GM23338 (cell line): ENCODE measurements at regions not wholly inside any gene's neighbourhood (a gene's known extent, or its start where the extent isn't known, plus 50 kb on each side); places are given as distances from the start of the nearest gene placed in this dataset.

Experiments used
- ATAC-seq: fragments of 200-7000 bp; cut with Tn5 transposase; 3 replicates; pipeline ENCODE4 v1.9.1; 2020
- DNase-seq: peaks from one replicate; pipeline ENCODE4 v3.0.0-alpha.2; 2015; ENCODE audit warnings: low spot score
- H2AFZ ChIP-seq: fragments of 200-600 bp; sonication (generic); 2 replicates; pipeline ENCODE4 v1.8.0; 2016; ENCODE audit warnings: antibody characterized with exemption, mild to moderate bottlenecking, moderate library complexity
- H3F3A ChIP-seq: fragments of 200-600 bp; sonication (generic); replicated peaks from 2 replicates; pipeline ENCODE4 v1.8.0; 2017; ENCODE audit warnings: antibody characterized with exemption, mixed run types, low read depth
- H3K27ac ChIP-seq: fragments of 200-600 bp; sonication (generic); 2 replicates; pipeline ENCODE4 v1.6.1; 2016; ENCODE audit warnings: low read depth
- H3K27me3 ChIP-seq: fragments of 200-600 bp; sonication (generic); 2 replicates; pipeline ENCODE4 v1.8.0; 2016; ENCODE audit warnings: mild to moderate bottlenecking, mixed run types, moderate library complexity; ENCODE audit not compliant: insufficient read depth
- H3K36me3 ChIP-seq: fragments of 200-600 bp; sonication (generic); 2 replicates; pipeline ENCODE4 v1.8.0; 2016; ENCODE audit warnings: mild to moderate bottlenecking; ENCODE audit not compliant: insufficient read depth
- H3K4me1 ChIP-seq: fragments of 200-600 bp; sonication (generic); 2 replicates; pipeline ENCODE4 v1.8.0; 2016; ENCODE audit warnings: mild to moderate bottlenecking, moderate library complexity; ENCODE audit not compliant: insufficient read depth
- H3K4me2 ChIP-seq: fragments of 200-600 bp; sonication (generic); 2 replicates; pipeline ENCODE4 v1.7.1; 2017; ENCODE audit warnings: mixed run types
- H3K4me3 ChIP-seq: fragments of 200-600 bp; sonication (generic); 2 replicates; pipeline ENCODE4 v1.6.1; 2016; ENCODE audit warnings: mixed run types
- H3K79me2 ChIP-seq: fragments of 200-600 bp; sonication (generic); replicated peaks from 2 replicates; pipeline ENCODE4 v1.8.0; 2017; ENCODE audit warnings: mild to moderate bottlenecking; ENCODE audit not compliant: insufficient read depth
- H3K9me2 ChIP-seq: fragments of 200-600 bp; sonication (generic); 2 replicates; pipeline ENCODE4 v1.8.0; 2017; ENCODE audit not compliant: insufficient read depth
- H4K20me1 ChIP-seq: fragments of 200-600 bp; sonication (generic); replicated peaks from 2 replicates; pipeline ENCODE4 v1.8.0; 2017; ENCODE audit warnings: mild to moderate bottlenecking; ENCODE audit not compliant: insufficient read depth
- H3K27ac Mint-ChIP-seq: 2 replicates; pipeline ENCODE4 v1.8.0; 2020; ENCODE audit warnings: inconsistent platforms, mild to moderate bottlenecking, moderate library complexity, mixed read lengths
- H3K27me3 Mint-ChIP-seq: 3 replicates; pipeline ENCODE4 v1.8.0; 2022; ENCODE audit warnings: low read depth, mild to moderate bottlenecking, moderate library complexity, mixed read lengths, inconsistent platforms; ENCODE audit not compliant: insufficient read depth, poor library complexity
- H3K36me3 Mint-ChIP-seq: 3 replicates; pipeline ENCODE4 v1.8.0; 2021; ENCODE audit warnings: low read depth, mild to moderate bottlenecking, inconsistent platforms, moderate library complexity, mixed read lengths
- H3K4me1 Mint-ChIP-seq: 3 replicates; pipeline ENCODE4 v1.8.0; 2020; ENCODE audit warnings: mild to moderate bottlenecking, inconsistent platforms, mixed read lengths
- H3K4me3 Mint-ChIP-seq: 3 replicates; pipeline ENCODE4 v1.8.0; 2021; ENCODE audit warnings: moderate library complexity, mild to moderate bottlenecking, inconsistent platforms, mixed read lengths
- H3K9me3 Mint-ChIP-seq: 3 replicates; pipeline ENCODE4 v1.8.0; 2020; ENCODE audit warnings: moderate library complexity, mild to moderate bottlenecking, inconsistent platforms, mixed read lengths
- CREB1 ChIP-seq: fragments of 250-450 bp; sonication (Bioruptor Pico); IDR thresholded peaks from 2 replicates; pipeline ENCODE4 v1.5.0; 2020; ENCODE audit warnings: low read depth, mild to moderate bottlenecking, moderate library complexity
- EZH2 ChIP-seq: fragments of 200-600 bp; sonication (generic); IDR thresholded peaks from one replicate; pipeline ENCODE4 v1.8.0; 2017; ENCODE audit warnings: antibody characterized with exemption, mild to moderate bottlenecking, low read depth; ENCODE audit not compliant: unreplicated experiment
- EZH2phosphoT487 ChIP-seq: fragments of 200-600 bp; sonication (generic); IDR thresholded peaks from one replicate; pipeline ENCODE4 v1.8.1; 2018; ENCODE audit warnings: antibody characterized with exemption; ENCODE audit not compliant: unreplicated experiment
- JUNB ChIP-seq: IDR thresholded peaks from one replicate; pipeline ENCODE4 v1.6.1; 2016; ENCODE audit warnings: antibody characterized with exemption; ENCODE audit not compliant: unreplicated experiment
- NANOG ChIP-seq: IDR thresholded peaks from 2 replicates; pipeline ENCODE4 v1.6.1; 2016; ENCODE audit warnings: antibody characterized with exemption, borderline replicate concordance
- POLR2AphosphoS5 ChIP-seq: IDR thresholded peaks from 2 replicates; pipeline ENCODE4 v1.6.1; 2016; ENCODE audit warnings: antibody characterized with exemption, low read depth
- STAT1 ChIP-seq: IDR thresholded peaks from one replicate; pipeline ENCODE4 v1.6.1; 2016; ENCODE audit warnings: antibody characterized with exemption; ENCODE audit not compliant: unreplicated experiment
- ZNF114 ChIP-seq: fragments of 250-450 bp; sonication (Bioruptor Pico); IDR thresholded peaks from 2 replicates; pipeline ENCODE4 v1.5.0; 2020; ENCODE audit warnings: mild to moderate bottlenecking, moderate library complexity
- ZNF331 ChIP-seq: fragments of 250-450 bp; sonication (Bioruptor Pico); IDR thresholded peaks from 2 replicates; pipeline ENCODE4 v1.5.0; 2020; ENCODE audit warnings: low read depth, mild to moderate bottlenecking, moderate library complexity
- TF ChIP-seq, protein P1 (sequence below): fragments of 250-450 bp; sonication (Bioruptor Pico); IDR thresholded peaks from 2 replicates; pipeline ENCODE4 v1.5.0; 2020; ENCODE audit warnings: mild to moderate bottlenecking, moderate library complexity
- TF ChIP-seq, protein P2 (sequence below), 2 experiments: fragments of 200-600 bp in 1 of 2; sonication (generic) in 1 of 2; conservative IDR thresholded peaks; 2 replicates each; pipeline versions ENCODE4 v1.5.1 to v1.6.1; 2016 to 2017; ENCODE audit warnings: antibody characterized with exemption in 2 of 2, low read depth in 2 of 2, mild to moderate bottlenecking in 2 of 2, moderate library complexity in 1 of 2
- TF ChIP-seq, protein P3 (sequence below): IDR thresholded peaks from one replicate; pipeline ENCODE4 v1.6.1; 2018; ENCODE audit warnings: antibody characterized with exemption; ENCODE audit not compliant: unreplicated experiment
- TF ChIP-seq, protein P4 (sequence below): IDR thresholded peaks from 2 replicates; pipeline ENCODE4 v1.6.1; 2016; ENCODE audit warnings: antibody characterized with exemption

DNA sequence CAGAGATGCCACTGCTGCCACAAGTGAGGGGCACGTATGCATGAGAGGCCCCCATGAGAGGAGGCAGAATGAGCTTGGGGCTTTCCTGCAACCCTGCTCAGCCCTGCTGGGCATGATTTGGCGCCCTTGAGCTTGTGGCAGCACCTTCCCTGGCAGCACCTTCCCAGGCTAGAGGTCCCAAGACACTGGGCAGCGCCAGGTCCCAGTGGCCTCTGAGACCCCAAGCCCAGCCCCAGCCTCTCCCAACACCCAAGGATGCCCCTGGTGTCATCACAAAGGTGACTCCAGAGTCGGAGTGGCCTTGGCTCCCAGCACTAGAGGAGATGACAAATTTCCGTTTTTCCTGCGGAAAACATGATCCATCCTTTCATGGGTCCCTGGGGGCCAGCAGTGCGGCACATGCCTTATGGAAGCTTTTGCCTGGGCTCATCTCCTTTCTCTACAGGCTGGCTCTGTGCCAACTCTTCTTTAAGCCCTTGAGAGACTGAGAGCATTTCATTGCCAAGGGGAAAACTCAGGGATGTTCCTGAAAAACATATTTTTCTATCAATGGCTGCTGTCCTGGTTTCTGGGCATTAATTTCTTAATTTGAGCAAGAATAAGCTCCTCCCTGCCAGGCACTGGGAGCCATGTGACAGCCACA lies 77.1 kb upstream of the ADAMTS2 start:
- Mint-ChIP-seq H3K36me3 (no peaks in the 10 kb centered on the region), H3K4me3 (no peak overlapping the region), H3K9me3 (no peaks in the 10 kb centered on the region; the same call in 2 of the 3 replicates), H3K27ac (no peak overlapping the region), H3K4me1 (peaks cover 9% of the 10 kb centered on the region), H3K27me3 (peaks cover 3% of the 10 kb centered on the region)
- no peak overlapping the region for H3K27ac ChIP-seq
- H3F3A ChIP-seq, result no peaks in the 10 kb centered on the region
- DNase-seq (no peak), ATAC-seq (no peak)
- H3K9me2 ChIP-seq, result no peaks in the 10 kb centered on the region
- H3K27me3 ChIP-seq, result no peaks in the 10 kb centered on the region
- H3K4me3 ChIP-seq, result no peak overlapping the region
- H4K20me1 ChIP-seq, result no peaks in the 10 kb centered on the region
- H3K4me1 ChIP-seq, result no peaks in the 10 kb centered on the region
- TF ChIP-seq POLR2AphosphoS5 (no peak), NANOG (no peak), STAT1 (no peak), EZH2phosphoT487 (no peak), ZNF114 (no peak), CREB1 (CRISPR knock-in tag) (no peak), EZH2 (no peak), ZNF331 (CRISPR knock-in tag) (no peak), JUNB (no peak)
- TF ChIP-seq, protein P1, sequence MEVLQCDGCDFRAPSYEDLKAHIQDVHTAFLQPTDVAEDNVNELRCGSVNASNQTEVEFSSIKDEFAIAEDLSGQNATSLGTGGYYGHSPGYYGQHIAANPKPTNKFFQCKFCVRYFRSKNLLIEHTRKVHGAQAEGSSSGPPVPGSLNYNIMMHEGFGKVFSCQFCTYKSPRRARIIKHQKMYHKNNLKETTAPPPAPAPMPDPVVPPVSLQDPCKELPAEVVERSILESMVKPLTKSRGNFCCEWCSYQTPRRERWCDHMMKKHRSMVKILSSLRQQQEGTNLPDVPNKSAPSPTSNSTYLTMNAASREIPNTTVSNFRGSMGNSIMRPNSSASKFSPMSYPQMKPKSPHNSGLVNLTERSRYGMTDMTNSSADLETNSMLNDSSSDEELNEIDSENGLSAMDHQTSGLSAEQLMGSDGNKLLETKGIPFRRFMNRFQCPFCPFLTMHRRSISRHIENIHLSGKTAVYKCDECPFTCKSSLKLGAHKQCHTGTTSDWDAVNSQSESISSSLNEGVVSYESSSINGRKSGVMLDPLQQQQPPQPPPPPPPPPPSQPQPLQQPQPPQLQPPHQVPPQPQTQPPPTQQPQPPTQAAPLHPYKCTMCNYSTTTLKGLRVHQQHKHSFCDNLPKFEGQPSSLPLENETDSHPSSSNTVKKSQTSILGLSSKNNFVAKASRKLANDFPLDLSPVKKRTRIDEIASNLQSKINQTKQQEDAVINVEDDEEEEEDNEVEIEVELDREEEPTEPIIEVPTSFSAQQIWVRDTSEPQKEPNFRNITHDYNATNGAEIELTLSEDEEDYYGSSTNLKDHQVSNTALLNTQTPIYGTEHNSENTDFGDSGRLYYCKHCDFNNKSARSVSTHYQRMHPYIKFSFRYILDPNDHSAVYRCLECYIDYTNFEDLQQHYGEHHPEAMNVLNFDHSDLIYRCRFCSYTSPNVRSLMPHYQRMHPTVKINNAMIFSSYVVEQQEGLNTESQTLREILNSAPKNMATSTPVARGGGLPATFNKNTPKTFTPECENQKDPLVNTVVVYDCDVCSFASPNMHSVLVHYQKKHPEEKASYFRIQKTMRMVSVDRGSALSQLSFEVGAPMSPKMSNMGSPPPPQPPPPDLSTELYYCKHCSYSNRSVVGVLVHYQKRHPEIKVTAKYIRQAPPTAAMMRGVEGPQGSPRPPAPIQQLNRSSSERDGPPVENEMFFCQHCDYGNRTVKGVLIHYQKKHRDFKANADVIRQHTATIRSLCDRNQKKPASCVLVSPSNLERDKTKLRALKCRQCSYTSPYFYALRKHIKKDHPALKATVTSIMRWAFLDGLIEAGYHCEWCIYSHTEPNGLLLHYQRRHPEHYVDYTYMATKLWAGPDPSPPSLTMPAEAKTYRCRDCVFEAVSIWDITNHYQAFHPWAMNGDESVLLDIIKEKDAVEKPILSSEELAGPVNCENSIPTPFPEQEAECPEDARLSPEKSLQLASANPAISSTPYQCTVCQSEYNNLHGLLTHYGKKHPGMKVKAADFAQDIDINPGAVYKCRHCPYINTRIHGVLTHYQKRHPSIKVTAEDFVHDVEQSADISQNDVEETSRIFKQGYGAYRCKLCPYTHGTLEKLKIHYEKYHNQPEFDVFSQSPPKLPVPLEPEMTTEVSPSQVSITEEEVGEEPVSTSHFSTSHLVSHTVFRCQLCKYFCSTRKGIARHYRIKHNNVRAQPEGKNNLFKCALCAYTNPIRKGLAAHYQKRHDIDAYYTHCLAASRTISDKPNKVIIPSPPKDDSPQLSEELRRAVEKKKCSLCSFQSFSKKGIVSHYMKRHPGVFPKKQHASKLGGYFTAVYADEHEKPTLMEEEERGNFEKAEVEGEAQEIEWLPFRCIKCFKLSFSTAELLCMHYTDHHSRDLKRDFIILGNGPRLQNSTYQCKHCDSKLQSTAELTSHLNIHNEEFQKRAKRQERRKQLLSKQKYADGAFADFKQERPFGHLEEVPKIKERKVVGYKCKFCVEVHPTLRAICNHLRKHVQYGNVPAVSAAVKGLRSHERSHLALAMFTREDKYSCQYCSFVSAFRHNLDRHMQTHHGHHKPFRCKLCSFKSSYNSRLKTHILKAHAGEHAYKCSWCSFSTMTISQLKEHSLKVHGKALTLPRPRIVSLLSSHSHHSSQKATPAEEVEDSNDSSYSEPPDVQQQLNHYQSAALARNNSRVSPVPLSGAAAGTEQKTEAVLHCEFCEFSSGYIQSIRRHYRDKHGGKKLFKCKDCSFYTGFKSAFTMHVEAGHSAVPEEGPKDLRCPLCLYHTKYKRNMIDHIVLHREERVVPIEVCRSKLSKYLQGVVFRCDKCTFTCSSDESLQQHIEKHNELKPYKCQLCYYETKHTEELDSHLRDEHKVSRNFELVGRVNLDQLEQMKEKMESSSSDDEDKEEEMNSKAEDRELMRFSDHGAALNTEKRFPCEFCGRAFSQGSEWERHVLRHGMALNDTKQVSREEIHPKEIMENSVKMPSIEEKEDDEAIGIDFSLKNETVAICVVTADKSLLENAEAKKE (CRISPR knock-in tag), result no peak
- TF ChIP-seq, protein P2, sequence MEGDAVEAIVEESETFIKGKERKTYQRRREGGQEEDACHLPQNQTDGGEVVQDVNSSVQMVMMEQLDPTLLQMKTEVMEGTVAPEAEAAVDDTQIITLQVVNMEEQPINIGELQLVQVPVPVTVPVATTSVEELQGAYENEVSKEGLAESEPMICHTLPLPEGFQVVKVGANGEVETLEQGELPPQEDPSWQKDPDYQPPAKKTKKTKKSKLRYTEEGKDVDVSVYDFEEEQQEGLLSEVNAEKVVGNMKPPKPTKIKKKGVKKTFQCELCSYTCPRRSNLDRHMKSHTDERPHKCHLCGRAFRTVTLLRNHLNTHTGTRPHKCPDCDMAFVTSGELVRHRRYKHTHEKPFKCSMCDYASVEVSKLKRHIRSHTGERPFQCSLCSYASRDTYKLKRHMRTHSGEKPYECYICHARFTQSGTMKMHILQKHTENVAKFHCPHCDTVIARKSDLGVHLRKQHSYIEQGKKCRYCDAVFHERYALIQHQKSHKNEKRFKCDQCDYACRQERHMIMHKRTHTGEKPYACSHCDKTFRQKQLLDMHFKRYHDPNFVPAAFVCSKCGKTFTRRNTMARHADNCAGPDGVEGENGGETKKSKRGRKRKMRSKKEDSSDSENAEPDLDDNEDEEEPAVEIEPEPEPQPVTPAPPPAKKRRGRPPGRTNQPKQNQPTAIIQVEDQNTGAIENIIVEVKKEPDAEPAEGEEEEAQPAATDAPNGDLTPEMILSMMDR (conservative IDR thresholded peaks at IDR 0.05; ENCODE audit: low read depth in 2 of 2), result no peak
- TF ChIP-seq, protein P3, sequence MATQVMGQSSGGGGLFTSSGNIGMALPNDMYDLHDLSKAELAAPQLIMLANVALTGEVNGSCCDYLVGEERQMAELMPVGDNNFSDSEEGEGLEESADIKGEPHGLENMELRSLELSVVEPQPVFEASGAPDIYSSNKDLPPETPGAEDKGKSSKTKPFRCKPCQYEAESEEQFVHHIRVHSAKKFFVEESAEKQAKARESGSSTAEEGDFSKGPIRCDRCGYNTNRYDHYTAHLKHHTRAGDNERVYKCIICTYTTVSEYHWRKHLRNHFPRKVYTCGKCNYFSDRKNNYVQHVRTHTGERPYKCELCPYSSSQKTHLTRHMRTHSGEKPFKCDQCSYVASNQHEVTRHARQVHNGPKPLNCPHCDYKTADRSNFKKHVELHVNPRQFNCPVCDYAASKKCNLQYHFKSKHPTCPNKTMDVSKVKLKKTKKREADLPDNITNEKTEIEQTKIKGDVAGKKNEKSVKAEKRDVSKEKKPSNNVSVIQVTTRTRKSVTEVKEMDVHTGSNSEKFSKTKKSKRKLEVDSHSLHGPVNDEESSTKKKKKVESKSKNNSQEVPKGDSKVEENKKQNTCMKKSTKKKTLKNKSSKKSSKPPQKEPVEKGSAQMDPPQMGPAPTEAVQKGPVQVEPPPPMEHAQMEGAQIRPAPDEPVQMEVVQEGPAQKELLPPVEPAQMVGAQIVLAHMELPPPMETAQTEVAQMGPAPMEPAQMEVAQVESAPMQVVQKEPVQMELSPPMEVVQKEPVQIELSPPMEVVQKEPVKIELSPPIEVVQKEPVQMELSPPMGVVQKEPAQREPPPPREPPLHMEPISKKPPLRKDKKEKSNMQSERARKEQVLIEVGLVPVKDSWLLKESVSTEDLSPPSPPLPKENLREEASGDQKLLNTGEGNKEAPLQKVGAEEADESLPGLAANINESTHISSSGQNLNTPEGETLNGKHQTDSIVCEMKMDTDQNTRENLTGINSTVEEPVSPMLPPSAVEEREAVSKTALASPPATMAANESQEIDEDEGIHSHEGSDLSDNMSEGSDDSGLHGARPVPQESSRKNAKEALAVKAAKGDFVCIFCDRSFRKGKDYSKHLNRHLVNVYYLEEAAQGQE, result no peak
- TF ChIP-seq, protein P4, sequence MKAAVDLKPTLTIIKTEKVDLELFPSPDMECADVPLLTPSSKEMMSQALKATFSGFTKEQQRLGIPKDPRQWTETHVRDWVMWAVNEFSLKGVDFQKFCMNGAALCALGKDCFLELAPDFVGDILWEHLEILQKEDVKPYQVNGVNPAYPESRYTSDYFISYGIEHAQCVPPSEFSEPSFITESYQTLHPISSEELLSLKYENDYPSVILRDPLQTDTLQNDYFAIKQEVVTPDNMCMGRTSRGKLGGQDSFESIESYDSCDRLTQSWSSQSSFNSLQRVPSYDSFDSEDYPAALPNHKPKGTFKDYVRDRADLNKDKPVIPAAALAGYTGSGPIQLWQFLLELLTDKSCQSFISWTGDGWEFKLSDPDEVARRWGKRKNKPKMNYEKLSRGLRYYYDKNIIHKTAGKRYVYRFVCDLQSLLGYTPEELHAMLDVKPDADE, result no peak
- H2AFZ ChIP-seq, result no peak overlapping the region
- H3K4me2 ChIP-seq, result no peak overlapping the region
- no peaks in the 10 kb centered on the region for H3K36me3 ChIP-seq
- H3K79me2 ChIP-seq, result no peaks in the 10 kb centered on the region
